GM21381 (cell line): ENCODE measurements at regions not wholly inside any gene's neighbourhood (a gene's known extent, or its start where the extent isn't known, plus 50 kb on each side); places are given as distances from the start of the nearest gene placed in this dataset.
A peak's percentile ranks its signal among the peaks of the same experiment; 100 is the strongest.

Experiments
- ATAC-seq: cut with Tn5 transposase; IDR thresholded peaks from one replicate; pipeline ENCODE4 v1.9.1; 2021; ENCODE audit warnings: mild to moderate bottlenecking, moderate library complexity; ENCODE audit not compliant: unreplicated experiment

GRCh38 chr6:118761645-118762044 is 110.3 kb upstream of the CEP85L start:
- ATAC-seq: no peak

- ATAC-seq: no peak
Measured at GRCh38 chr6:118758946-118759345, 107.6 kb upstream of the CEP85L start.

- no peak for ATAC-seq
Measured at GRCh38 chr6:118755941-118756646, 104.7 kb upstream of the CEP85L start.

GRCh38 chr6:118752803-118753202 is 101.4 kb upstream of the CEP85L start:
- ATAC-seq: no peak

GRCh38 chr6:118751072-118751471 is 99.7 kb upstream of the CEP85L start:
- no peak for ATAC-seq

GRCh38 chr6:118750143-118750542 is 98.8 kb upstream of the CEP85L start:
- no peak for ATAC-seq

- ATAC-seq: no peak
Measured at GRCh38 chr6:118748311-118749062, 97.1 kb upstream of the CEP85L start.

GRCh38 chr6:118746825-118747174 is 95.4 kb upstream of the CEP85L start:
- no peak for ATAC-seq

GRCh38 chr6:118746145-118746824 is 94.9 kb upstream of the CEP85L start:
- ATAC-seq: no peak

- ATAC-seq: no peak
Measured at GRCh38 chr6:118745156-118745555, 93.8 kb upstream of the CEP85L start.

- no peak for ATAC-seq
Measured at GRCh38 chr6:118744261-118744941, 93.0 kb upstream of the CEP85L start.

- no peak for ATAC-seq
Measured at GRCh38 chr6:118743746-118744145, 92.4 kb upstream of the CEP85L start.

- no peak for ATAC-seq
Measured at GRCh38 chr6:118740372-118740771, 89.0 kb upstream of the CEP85L start.

GRCh38 chr6:118739696-118740353 is 88.4 kb upstream of the CEP85L start:
- ATAC-seq: no peak

- no peak for ATAC-seq
Measured at GRCh38 chr6:118736440-118736839, 85.0 kb upstream of the CEP85L start.

- ATAC-seq: no peak
Measured at GRCh38 chr6:118735320-118735719, 83.9 kb upstream of the CEP85L start.

GRCh38 chr6:118725944-118726343 is 74.6 kb upstream of the CEP85L start:
- no peak for ATAC-seq

GRCh38 chr6:118724211-118724610 is 72.8 kb upstream of the CEP85L start:
- ATAC-seq: peak; percentile 85

GRCh38 chr6:118722829-118723813 is 71.7 kb upstream of the CEP85L start:
- ATAC-seq: no peak

GRCh38 chr6:118720125-118720473 is 68.7 kb upstream of the CEP85L start:
- ATAC-seq: no peak
